HepG2 (cell line): ENCODE measurements at regions not wholly inside any gene's neighbourhood (a gene's known extent, or its start where the extent isn't known, plus 50 kb on each side); places are given as distances from the start of the nearest gene placed in this dataset.

Experiments used
- ARNT ChIP-seq: fragments of 450-650 bp; IDR thresholded peaks from 2 replicates; pipeline ENCODE4 v1.6.1; 2017
- ETV5 ChIP-seq: IDR thresholded peaks from 2 replicates; pipeline ENCODE4 v1.6.1; 2018; ENCODE audit warnings: missing biosample characterization, missing genetic modification reagents, inconsistent platforms, borderline replicate concordance
- GZF1 ChIP-seq: sonication (generic); formaldehyde crosslinking; IDR thresholded peaks from 2 replicates; pipeline ENCODE4 v1.5.1; 2020; ENCODE audit warnings: mild to moderate bottlenecking, missing genetic modification reagents
- TGIF2 ChIP-seq: IDR thresholded peaks from 2 replicates; pipeline ENCODE4 v1.6.1; 2016; ENCODE audit warnings: control low read depth, missing compliant biosample characterization
- ZNF234 ChIP-seq: sonication (generic); formaldehyde crosslinking; conservative IDR thresholded peaks from 2 replicates; pipeline ENCODE4 v1.5.1; 2020; ENCODE audit warnings: mild to moderate bottlenecking, missing genetic modification reagents
- ZNF816 ChIP-seq: sonication (generic); formaldehyde crosslinking; IDR thresholded peaks from 2 replicates; pipeline ENCODE4 v1.8.0; 2022; ENCODE audit warnings: missing genetic modification reagents, mild to moderate bottlenecking, borderline replicate concordance
- TF ChIP-seq, protein P1 (sequence below): sonication (generic); formaldehyde crosslinking; IDR thresholded peaks from 2 replicates; pipeline ENCODE4 v1.4.0; 2020; ENCODE audit warnings: low read depth, missing genetic modification reagents
- TF ChIP-seq, protein P2 (sequence below): sonication (generic); formaldehyde crosslinking; conservative IDR thresholded peaks from 2 replicates; pipeline ENCODE4 v1.4.0; 2020; ENCODE audit warnings: missing genetic modification reagents
- TF ChIP-seq, protein P3 (sequence below): IDR thresholded peaks from 2 replicates; pipeline ENCODE4 v1.6.1; 2016; ENCODE audit warnings: low read depth, borderline replicate concordance
- TF ChIP-seq, protein P4 (sequence below): sonication (generic); formaldehyde crosslinking; IDR thresholded peaks from 2 replicates; pipeline ENCODE4 v1.4.0; 2020; ENCODE audit warnings: low read depth, mild to moderate bottlenecking, missing genetic modification reagents
- TF ChIP-seq, protein P5 (sequence below): sonication (generic); formaldehyde crosslinking; IDR thresholded peaks from 2 replicates; pipeline ENCODE4 v1.8.1; 2023; ENCODE audit warnings: missing genetic modification reagents, inconsistent platforms, borderline replicate concordance

DNA sequence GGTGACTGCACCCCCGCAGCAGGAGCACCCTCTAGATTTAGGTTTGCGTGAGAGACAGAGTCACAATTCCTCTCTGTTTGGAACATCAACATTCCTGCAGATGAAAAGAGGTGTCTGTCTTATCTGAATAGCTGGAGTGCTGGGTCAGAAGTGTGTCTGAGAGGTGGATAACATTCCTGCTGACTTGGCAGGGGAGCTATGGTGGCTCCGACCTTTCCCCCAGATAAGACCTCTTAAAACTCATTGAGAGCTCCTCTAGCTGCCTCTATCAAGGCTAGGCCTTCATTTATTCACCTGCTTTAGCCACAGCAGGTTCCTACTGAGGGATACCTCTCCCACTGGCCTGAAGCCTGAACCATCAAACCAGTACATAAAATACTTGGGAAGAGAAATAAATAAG is 615.5 kb downstream of the LRRC70 start:
- TF ChIP-seq TGIF2 (CRISPR knock-in tag) (no peak), ETV5 (CRISPR knock-in tag) (no peak), ZNF234 (no peak), GZF1 (no peak), ARNT (no peak), ZNF816 (CRISPR knock-in tag) (no peak)
- TF ChIP-seq, protein P1, sequence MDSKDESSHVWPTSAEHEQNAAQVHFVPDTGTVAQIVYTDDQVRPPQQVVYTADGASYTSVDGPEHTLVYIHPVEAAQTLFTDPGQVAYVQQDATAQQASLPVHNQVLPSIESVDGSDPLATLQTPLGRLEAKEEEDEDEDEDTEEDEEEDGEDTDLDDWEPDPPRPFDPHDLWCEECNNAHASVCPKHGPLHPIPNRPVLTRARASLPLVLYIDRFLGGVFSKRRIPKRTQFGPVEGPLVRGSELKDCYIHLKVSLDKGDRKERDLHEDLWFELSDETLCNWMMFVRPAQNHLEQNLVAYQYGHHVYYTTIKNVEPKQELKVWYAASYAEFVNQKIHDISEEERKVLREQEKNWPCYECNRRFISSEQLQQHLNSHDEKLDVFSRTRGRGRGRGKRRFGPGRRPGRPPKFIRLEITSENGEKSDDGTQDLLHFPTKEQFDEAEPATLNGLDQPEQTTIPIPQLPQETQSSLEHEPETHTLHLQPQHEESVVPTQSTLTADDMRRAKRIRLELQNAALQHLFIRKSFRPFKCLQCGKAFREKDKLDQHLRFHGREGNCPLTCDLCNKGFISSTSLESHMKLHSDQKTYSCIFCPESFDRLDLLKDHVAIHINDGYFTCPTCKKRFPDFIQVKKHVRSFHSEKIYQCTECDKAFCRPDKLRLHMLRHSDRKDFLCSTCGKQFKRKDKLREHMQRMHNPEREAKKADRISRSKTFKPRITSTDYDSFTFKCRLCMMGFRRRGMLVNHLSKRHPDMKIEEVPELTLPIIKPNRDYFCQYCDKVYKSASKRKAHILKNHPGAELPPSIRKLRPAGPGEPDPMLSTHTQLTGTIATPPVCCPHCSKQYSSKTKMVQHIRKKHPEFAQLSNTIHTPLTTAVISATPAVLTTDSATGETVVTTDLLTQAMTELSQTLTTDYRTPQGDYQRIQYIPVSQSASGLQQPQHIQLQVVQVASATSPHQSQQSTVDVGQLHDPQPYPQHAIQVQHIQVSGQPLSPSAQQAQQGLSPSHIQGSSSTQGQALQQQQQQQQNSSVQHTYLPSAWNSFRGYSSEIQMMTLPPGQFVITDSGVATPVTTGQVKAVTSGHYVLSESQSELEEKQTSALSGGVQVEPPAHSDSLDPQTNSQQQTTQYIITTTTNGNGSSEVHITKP (CRISPR knock-in tag): no peak
- TF ChIP-seq, protein P2, sequence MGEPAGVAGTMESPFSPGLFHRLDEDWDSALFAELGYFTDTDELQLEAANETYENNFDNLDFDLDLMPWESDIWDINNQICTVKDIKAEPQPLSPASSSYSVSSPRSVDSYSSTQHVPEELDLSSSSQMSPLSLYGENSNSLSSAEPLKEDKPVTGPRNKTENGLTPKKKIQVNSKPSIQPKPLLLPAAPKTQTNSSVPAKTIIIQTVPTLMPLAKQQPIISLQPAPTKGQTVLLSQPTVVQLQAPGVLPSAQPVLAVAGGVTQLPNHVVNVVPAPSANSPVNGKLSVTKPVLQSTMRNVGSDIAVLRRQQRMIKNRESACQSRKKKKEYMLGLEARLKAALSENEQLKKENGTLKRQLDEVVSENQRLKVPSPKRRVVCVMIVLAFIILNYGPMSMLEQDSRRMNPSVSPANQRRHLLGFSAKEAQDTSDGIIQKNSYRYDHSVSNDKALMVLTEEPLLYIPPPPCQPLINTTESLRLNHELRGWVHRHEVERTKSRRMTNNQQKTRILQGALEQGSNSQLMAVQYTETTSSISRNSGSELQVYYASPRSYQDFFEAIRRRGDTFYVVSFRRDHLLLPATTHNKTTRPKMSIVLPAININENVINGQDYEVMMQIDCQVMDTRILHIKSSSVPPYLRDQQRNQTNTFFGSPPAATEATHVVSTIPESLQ (CRISPR knock-in tag): no peak
- TF ChIP-seq, protein P3, sequence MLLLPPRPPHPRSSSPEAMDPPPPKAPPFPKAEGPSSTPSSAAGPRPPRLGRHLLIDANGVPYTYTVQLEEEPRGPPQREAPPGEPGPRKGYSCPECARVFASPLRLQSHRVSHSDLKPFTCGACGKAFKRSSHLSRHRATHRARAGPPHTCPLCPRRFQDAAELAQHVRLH (CRISPR knock-in tag): no peak
- TF ChIP-seq, protein P4, sequence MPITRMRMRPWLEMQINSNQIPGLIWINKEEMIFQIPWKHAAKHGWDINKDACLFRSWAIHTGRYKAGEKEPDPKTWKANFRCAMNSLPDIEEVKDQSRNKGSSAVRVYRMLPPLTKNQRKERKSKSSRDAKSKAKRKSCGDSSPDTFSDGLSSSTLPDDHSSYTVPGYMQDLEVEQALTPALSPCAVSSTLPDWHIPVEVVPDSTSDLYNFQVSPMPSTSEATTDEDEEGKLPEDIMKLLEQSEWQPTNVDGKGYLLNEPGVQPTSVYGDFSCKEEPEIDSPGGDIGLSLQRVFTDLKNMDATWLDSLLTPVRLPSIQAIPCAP (CRISPR knock-in tag): no peak
- TF ChIP-seq, protein P5, sequence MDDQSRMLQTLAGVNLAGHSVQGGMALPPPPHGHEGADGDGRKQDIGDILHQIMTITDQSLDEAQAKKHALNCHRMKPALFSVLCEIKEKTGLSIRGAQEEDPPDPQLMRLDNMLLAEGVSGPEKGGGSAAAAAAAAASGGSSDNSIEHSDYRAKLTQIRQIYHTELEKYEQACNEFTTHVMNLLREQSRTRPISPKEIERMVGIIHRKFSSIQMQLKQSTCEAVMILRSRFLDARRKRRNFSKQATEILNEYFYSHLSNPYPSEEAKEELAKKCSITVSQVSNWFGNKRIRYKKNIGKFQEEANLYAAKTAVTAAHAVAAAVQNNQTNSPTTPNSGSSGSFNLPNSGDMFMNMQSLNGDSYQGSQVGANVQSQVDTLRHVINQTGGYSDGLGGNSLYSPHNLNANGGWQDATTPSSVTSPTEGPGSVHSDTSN (CRISPR knock-in tag): no peak
